Stomach (tissue), 4 donors: ENCODE measurements at regions not wholly inside any gene's neighbourhood (a gene's known extent, or its start where the extent isn't known, plus 50 kb on each side); places are given as distances from the start of the nearest gene placed in this dataset.

Experiments used
- EP300 ChIP-seq: sonication (generic); formaldehyde crosslinking; IDR thresholded peaks from one replicate; pipeline ENCODE4 v1.6.1; 2017; ENCODE audit warnings: antibody characterized with exemption
- POLR2A ChIP-seq, 4 donors: fragments of 450-650 bp; IDR thresholded peaks; one replicate each; pipeline ENCODE4 v1.6.1; 2016; ENCODE audit warnings: antibody characterized with exemption in 4 of 4, control low read depth in 2 of 4, mild to moderate bottlenecking in 1 of 4, moderate library complexity in 1 of 4
- POLR2AphosphoS5 ChIP-seq, 3 donors: sonication (generic); formaldehyde crosslinking; IDR thresholded peaks; one replicate each; pipeline ENCODE4 v1.6.1; 2016; ENCODE audit warnings: antibody characterized with exemption in 3 of 3
- TF ChIP-seq, protein P1 (sequence below), 7 experiments: fragments of 450-650 bp in 4 of 7; fragments of 200-600 bp in 3 of 7; sonication (generic) in 3 of 7; IDR thresholded peaks; one replicate each; pipeline ENCODE4 v1.5.1; 2016 to 2019; ENCODE audit warnings: antibody characterized with exemption in 7 of 7, control low read depth in 2 of 7, mild to moderate bottlenecking in 1 of 7

DNA sequence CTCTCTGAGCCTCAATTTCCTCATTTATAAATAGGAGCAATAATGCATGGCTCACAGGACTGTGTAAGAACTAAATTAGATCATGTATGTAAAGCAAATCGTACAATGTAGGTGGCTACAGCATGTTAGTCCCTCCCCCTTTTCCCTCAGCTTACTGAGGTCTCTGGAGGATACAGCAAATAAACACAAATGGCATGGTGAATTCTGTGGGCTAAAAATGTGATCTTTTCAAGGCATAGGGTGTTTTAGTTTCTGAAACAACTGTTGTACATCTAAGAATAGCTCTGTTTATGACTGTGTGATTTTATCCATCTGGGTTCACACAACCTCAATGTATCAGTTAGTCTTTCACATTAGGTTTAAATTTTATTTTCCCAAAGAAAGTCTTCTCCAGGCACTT is 121.2 kb upstream of the PLEKHG7 start:
- TF ChIP-seq, protein P1, sequence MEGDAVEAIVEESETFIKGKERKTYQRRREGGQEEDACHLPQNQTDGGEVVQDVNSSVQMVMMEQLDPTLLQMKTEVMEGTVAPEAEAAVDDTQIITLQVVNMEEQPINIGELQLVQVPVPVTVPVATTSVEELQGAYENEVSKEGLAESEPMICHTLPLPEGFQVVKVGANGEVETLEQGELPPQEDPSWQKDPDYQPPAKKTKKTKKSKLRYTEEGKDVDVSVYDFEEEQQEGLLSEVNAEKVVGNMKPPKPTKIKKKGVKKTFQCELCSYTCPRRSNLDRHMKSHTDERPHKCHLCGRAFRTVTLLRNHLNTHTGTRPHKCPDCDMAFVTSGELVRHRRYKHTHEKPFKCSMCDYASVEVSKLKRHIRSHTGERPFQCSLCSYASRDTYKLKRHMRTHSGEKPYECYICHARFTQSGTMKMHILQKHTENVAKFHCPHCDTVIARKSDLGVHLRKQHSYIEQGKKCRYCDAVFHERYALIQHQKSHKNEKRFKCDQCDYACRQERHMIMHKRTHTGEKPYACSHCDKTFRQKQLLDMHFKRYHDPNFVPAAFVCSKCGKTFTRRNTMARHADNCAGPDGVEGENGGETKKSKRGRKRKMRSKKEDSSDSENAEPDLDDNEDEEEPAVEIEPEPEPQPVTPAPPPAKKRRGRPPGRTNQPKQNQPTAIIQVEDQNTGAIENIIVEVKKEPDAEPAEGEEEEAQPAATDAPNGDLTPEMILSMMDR (IDR thresholded peaks at IDR 0.05), result no peak
- TF ChIP-seq EP300 (no peak), POLR2A (IDR thresholded peaks at IDR 0.05) (no peak), POLR2AphosphoS5 (IDR thresholded peaks at IDR 0.05) (no peak)
